IMR-90 (cell line): ENCODE measurements at regions not wholly inside any gene's neighbourhood (a gene's known extent, or its start where the extent isn't known, plus 50 kb on each side); places are given as distances from the start of the nearest gene placed in this dataset.

Experiments
- BHLHE40 ChIP-seq: fragments of 150-350 bp; IDR thresholded peaks from 2 replicates; pipeline ENCODE4 v1.6.1; 2016; ENCODE audit warnings: mild to moderate bottlenecking, low read depth, low read length
- CEBPB ChIP-seq: IDR thresholded peaks from 2 replicates; pipeline ENCODE4 v1.6.1; 2012; ENCODE audit warnings: low read depth, low read length, improper control_type of control experiment
- CHD1 ChIP-seq: IDR thresholded peaks from 2 replicates; pipeline ENCODE4 v1.6.1; 2012; ENCODE audit warnings: low read depth, low read length, improper control_type of control experiment
- FOS ChIP-seq: fragments of 150-350 bp; IDR thresholded peaks from 2 replicates; pipeline ENCODE4 v1.6.1; 2016; ENCODE audit warnings: low read depth, low read length
- MAFK ChIP-seq: IDR thresholded peaks from 2 replicates; pipeline ENCODE4 v1.6.1; 2012; ENCODE audit warnings: low read depth, low read length, improper control_type of control experiment
- MAZ ChIP-seq: IDR thresholded peaks from 2 replicates; pipeline ENCODE4 v1.6.1; 2012; ENCODE audit warnings: low read depth, mild to moderate bottlenecking, low read length, improper control_type of control experiment, moderate library complexity, borderline replicate concordance
- MXI1 ChIP-seq: IDR thresholded peaks from 2 replicates; pipeline ENCODE4 v1.6.1; 2012; ENCODE audit warnings: low read depth, mild to moderate bottlenecking, low read length, moderate library complexity, borderline replicate concordance
- NFE2L2 ChIP-seq: fragments of 150-350 bp; IDR thresholded peaks from 2 replicates; pipeline ENCODE4 v1.6.1; 2016; ENCODE audit warnings: low read depth, mild to moderate bottlenecking, low read length
- POLR2A ChIP-seq: IDR thresholded peaks from 2 replicates; pipeline ENCODE4 v1.6.1; 2012; ENCODE audit warnings: mild to moderate bottlenecking, low read depth, low read length
- RAD21 ChIP-seq: IDR thresholded peaks from 2 replicates; pipeline ENCODE4 v1.6.1; 2012; ENCODE audit warnings: low read length, improper control_type of control experiment
- RFX5 ChIP-seq: IDR thresholded peaks from 2 replicates; pipeline ENCODE4 v1.8.0; 2012; ENCODE audit warnings: low read depth, mild to moderate bottlenecking, low read length, moderate library complexity
- SMC3 ChIP-seq: fragments of 150-350 bp; IDR thresholded peaks from 2 replicates; pipeline ENCODE4 v1.6.1; 2016; ENCODE audit warnings: low read depth, mild to moderate bottlenecking, antibody characterized with exemption, low read length, moderate library complexity
- TF ChIP-seq, protein P1 (sequence below): conservative IDR thresholded peaks from 2 replicates; pipeline ENCODE4 v1.5.1; 2012; ENCODE audit warnings: mild to moderate bottlenecking, low read depth, low read length, improper control_type of control experiment

DNA sequence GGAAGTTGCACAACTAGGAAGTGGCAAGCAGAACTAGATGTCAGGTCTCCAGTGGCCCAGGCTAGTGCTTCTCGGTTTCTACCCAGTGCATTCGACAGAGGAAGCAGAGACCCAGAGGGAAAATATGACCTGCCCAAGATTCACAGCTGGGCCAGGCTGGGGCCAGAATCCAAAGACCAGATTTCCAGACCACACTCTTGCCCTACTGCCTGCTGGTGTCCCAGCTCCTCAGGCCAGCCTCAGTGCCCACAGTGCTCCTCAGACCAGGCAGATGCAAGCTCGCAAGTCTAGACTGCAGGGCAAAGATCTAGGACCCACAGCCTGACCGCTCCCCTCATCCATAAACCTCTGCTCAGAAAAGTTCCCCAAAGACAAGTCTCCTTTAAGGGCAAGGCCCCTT is 262.6 kb downstream of the BUD13 start:
- TF ChIP-seq POLR2A (no peak), RFX5 (no peak), BHLHE40 (no peak), CEBPB (no peak), MAFK (no peak), FOS (no peak), CHD1 (no peak), MAZ (no peak), RAD21 (no peak), MXI1 (no peak), NFE2L2 (no peak), SMC3 (no peak)
- TF ChIP-seq, protein P1, sequence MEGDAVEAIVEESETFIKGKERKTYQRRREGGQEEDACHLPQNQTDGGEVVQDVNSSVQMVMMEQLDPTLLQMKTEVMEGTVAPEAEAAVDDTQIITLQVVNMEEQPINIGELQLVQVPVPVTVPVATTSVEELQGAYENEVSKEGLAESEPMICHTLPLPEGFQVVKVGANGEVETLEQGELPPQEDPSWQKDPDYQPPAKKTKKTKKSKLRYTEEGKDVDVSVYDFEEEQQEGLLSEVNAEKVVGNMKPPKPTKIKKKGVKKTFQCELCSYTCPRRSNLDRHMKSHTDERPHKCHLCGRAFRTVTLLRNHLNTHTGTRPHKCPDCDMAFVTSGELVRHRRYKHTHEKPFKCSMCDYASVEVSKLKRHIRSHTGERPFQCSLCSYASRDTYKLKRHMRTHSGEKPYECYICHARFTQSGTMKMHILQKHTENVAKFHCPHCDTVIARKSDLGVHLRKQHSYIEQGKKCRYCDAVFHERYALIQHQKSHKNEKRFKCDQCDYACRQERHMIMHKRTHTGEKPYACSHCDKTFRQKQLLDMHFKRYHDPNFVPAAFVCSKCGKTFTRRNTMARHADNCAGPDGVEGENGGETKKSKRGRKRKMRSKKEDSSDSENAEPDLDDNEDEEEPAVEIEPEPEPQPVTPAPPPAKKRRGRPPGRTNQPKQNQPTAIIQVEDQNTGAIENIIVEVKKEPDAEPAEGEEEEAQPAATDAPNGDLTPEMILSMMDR = no peak
